HG02970 (cell line): ENCODE measurements at regions not wholly inside any gene's neighbourhood (a gene's known extent, or its start where the extent isn't known, plus 50 kb on each side); places are given as distances from the start of the nearest gene placed in this dataset.
"Not testable (repeated sequence)": the region's sequence is repeated elsewhere in the genome, so short reads cannot be mapped to it uniquely, and the experiment has no call there.

ENCODE experiments used
- ATAC-seq: cut with Tn5 transposase; IDR thresholded peaks from one replicate; pipeline ENCODE4 v1.9.1; 2021; ENCODE audit warnings: mild to moderate bottlenecking, moderate library complexity, moderate number of reproducible peaks; ENCODE audit not compliant: unreplicated experiment, low FRiP score

- no peak for ATAC-seq
Observed at GRCh38 chr3:170814822-170815221, 55.2 kb downstream of the RPL22L1 start.

DNA sequence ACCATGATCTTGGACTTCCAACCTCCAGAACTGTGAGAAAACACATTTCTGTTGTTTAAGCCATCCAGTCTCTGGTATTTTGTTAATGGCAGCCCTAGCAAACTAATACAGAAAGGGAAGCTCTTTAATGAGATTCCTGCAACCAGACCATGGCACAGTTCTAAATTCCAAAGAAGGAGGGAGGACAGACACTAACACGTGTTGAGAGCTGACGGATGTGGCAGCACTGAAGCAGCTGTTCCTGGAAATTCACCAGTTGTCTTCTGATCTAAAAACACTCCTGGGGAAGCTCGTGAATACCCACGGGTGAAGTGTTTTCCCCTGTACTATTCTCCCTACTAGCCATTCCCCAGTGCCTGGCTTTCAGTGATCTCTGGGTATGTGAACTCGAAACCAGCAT lies 56.7 kb downstream of the RPL22L1 start:
- ATAC-seq: no peak

DNA sequence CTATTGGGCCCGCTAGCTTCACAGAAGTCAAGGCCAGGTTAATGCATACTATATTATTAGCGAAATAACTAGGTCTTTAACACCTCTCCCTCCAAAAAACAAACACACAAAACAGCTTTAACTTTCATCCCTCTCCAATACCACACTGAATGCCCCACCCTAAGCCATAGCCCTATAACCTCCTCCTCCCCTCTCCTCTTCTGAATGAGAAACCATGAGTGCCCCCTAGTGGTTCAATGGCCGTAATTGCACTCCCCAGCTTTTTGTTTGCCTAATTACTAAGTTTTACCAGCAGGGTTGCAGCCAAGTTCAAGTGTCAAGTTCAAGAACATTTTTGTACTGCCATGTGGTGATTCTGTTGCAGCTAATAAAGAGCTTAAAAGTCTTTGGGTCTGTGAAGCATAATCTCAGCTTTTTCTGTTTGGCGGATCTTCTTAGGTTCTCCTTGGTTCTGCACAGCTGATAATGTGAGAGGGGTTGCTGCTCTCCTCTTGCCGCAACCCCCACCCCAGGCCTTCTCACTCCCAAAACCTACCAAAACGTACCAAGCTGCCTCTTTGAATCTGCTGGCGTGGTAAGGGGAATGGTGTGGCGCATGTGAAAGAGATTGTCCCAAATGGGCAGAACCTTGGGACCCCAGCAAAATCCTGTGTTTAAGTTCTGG lies 57.9 kb downstream of the RPL22L1 start:
- peak; percentile 80 for ATAC-seq

- ATAC-seq: no peak
Observed at GRCh38 chr3:170811515-170811914, 58.5 kb downstream of the RPL22L1 start.

DNA sequence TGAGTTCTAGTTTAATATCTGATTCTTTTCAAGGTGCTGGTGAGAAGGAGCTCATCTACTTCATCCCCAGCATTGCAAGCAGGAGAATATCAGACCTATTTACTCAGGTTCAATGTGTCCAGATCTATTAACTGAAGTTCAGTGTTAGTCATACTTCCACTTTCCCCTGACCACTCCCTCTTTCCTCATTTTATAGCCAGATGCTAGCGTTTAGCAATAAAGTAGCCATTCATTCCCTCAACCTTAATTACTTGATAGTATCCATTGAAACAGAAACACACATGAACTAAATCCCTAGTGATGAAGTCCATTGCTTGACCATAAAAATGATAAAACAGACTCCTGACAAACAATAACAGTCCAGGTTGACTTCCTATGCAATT lies 60.0 kb downstream of the RPL22L1 start:
- no peak for ATAC-seq

- no peak for ATAC-seq
Observed at GRCh38 chr3:170809007-170809974, 60.7 kb downstream of the RPL22L1 start.

- ATAC-seq: no peak
Observed at GRCh38 chr3:170808041-170808440, 62.0 kb downstream of the RPL22L1 start.

DNA sequence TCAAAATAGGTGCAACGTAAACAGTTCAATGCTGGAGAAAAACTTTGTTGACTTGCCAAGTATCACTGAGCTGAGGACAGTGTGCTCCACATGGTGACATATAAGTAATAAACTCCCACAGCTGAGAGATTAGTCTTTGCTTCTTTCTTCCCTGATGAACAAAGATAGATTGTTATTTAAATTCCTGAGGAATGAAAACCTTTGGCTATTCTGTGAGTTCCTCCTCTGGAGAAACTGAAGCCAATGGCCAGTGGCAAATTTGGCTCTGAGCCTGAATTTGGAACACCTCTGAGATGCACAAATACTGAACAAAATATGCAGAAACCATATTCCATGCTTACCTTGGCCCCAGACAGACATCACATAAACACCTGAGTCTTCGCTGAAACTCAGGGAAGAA lies 63.3 kb downstream of the RPL22L1 start:
- no peak for ATAC-seq

DNA sequence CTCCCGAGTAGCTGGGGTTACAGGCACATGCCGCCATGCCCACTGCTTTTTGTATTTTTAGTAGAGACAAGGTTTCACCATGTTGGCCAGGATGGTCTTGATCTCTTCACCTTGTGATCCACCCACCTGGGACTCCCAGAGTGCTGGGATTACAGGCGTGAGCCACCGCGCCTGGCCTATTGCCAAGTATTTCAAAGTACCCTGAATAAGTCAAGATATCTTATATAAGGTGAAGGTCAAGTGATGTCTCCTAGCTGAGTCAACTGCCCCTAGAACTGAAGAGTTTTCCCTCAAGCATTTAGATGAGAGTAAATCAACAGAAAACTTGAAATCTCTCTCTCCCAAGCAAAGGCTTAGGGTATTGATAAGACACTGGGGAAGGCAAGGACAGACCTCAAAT lies 63.9 kb downstream of the RPL22L1 start:
- ATAC-seq: no peak

DNA sequence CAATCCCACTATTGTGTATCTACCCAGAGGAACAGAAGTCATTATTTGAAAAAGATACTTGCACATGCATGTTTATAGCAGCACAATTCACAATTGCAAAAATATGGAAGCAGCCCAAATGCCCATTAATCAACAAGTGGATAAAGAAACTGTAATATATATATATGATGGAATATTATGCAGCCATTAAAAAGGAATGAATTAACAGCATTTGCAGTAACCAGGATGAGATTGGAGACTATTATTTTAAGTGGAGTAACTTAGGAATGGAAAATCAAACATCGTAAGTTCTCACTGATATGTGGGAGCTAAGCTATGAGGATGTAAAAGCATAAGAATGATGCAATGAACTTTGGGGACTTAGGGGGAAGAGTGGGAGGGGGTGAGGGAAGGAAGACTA lies 64.7 kb downstream of the RPL22L1 start:
- not testable (repeated sequence) for ATAC-seq

GRCh38 chr3:170804634-170805033 lies 65.4 kb downstream of the RPL22L1 start:
- ATAC-seq: not testable (repeated sequence)

GRCh38 chr3:170804078-170804477 lies 65.9 kb downstream of the RPL22L1 start:
- ATAC-seq: no peak

DNA sequence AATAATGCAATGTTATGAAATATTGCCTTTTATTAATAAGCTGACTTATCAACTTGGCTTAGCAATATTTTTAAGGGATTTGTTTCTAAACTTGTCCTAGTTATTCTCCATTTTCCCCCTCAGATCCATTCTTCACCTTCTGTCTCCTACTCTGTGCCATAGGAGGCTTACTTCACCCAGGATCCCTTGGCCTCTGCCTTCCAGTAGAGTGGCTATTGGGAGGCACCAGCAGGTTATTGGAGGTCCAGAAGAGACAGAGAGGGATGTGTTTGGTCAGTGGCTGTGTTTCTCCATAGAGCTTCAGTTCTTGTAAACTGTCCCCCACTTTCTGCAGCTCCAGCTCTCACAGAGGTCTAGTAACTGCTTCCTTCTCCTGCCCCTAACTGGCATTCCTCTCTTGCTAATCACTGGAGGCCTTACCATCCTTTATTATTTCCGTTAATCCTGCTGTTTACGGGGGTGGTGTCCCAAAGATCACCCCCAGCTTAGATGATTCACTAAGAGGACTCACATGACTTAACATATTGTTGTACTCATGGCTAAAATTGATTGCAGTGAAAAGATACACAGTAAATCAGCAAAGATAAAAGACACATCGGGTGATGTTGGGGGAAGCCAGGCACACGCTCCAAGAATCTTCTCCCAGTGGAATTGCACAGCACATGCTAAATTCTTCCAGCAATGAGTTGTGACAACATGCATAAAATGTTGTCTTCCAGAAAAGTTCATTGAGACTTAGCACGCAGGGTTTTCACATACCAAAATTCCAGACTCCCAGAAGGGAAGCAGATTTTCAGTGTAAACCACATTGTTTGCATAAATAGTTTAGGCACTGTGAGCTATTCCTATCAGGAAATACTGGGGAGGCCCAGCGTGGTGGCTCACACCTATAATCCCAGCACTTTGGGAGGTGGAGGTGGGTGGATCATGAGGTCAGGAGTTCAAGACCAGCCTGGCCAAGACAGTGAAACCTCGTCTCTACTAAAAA lies 67.5 kb downstream of the RPL22L1 start:
- ATAC-seq: no peak

- no peak for ATAC-seq
Observed at GRCh38 chr3:170801597-170801996, 68.4 kb downstream of the RPL22L1 start.

- not testable (repeated sequence) for ATAC-seq
Observed at GRCh38 chr3:170800275-170800674, 69.7 kb downstream of the RPL22L1 start.

DNA sequence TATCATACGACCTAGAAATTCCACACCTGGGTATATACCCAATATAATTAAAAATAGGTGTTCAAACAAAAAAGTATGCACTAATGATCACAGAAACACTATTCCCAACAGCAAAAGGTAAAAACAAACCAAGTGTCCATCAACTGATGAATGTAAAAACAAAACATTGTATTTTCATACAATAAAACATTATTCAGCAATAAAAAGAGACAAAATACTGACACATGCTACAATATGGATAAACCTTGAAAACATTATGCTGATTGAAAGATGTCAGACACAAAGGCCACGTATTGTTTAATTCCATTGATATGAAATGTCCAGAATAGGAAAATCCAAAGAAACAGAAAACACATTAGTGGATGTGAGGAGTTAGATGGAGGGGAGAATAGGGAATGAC lies 71.0 kb downstream of the RPL22L1 start:
- ATAC-seq: no peak

- ATAC-seq: no peak
Observed at GRCh38 chr3:170797685-170798084, 72.3 kb downstream of the RPL22L1 start.

GRCh38 chr3:170792471-170792870 lies 77.5 kb downstream of the RPL22L1 start:
- ATAC-seq: no peak

- no peak for ATAC-seq
Observed at GRCh38 chr3:170790647-170791046, 79.3 kb downstream of the RPL22L1 start.

DNA sequence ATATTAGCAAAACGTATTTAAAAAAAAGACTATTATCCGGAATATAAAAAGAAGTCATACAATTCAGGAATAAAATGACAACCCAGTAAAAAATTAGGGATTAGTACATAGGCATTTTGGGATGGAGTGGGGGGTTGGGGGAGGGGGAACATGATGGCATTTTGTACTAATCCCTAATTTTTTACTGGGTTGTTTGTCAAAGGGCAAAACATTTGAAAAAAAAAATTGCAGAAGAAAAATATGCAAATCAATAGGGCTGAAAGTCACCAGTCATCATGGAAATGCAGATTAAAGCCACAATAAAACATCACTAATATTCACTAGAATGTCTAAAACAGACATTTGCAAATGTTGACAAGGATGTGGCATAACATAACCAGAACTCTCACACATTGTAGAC lies 82.5 kb downstream of the RPL22L1 start:
- no peak for ATAC-seq

- no peak for ATAC-seq
Observed at GRCh38 chr3:170785454-170785853, 84.5 kb downstream of the RPL22L1 start.
